ENCODE measurements at regions not wholly inside any gene's neighbourhood (a gene's known extent, or its start where the extent isn't known, plus 50 kb on each side); places are given as distances from the start of the nearest gene placed in this dataset.
"Not testable (repeated sequence)": the region's sequence is repeated elsewhere in the genome, so short reads cannot be mapped to it uniquely, and the experiment has no call there.

DNA sequence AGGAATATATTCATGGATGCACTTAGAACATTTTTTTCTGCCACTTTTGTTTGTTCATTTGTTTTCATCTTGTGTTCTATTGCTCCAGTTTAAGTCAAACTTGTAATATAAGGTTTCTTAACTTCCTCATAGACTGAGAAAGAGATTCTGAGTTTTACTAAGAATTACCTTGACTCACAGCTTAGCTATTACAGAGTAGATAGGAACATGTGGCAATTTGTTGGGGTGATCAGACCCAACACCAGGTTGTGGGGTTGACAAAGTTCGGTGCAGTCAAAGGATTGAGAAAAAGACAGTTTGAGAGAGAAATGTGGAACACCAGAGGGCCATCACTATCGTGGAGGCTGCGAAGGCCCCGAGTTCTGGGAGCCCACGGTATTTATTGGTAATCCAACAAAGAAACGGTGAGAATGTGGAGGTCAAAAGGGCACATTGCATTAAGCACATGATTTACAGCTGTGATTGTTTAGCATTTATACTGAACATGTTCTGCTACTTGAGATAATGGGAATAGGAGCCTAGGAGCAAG is 2526.0 kb downstream of the PCDH9 start:
- no peak overlapping the region for H3K4me3 ChIP-seq (ENCODE audit: low read length)
- no peak for TF ChIP-seq ZNF274 (IDR thresholded peaks at IDR 0.05; ENCODE audit: low read depth, low read length)

DNA sequence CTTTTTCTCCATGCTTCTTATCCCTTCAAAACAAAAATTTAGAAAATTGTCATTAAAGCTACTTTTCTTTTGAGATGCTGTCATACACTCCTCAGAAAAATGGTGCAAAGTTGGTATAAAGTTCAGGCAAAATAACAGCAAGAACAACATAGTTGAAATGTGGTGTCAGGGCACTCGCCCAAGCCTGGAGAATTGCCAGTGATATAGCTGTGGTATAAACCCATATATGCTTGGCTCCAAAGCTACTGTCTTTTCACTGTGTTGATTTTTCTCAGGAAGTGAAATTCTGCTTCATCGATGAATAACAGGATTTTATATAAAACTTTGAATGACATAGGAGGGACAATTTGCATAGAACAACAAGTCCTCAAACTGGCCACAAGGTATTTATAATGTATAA is 2532.9 kb downstream of the PCDH9 start:
- no peak for TF ChIP-seq ZNF274 (IDR thresholded peaks at IDR 0.05; ENCODE audit: low read depth, low read length)
- H3K4me3 ChIP-seq (ENCODE audit: low read length) = no peak overlapping the region

DNA sequence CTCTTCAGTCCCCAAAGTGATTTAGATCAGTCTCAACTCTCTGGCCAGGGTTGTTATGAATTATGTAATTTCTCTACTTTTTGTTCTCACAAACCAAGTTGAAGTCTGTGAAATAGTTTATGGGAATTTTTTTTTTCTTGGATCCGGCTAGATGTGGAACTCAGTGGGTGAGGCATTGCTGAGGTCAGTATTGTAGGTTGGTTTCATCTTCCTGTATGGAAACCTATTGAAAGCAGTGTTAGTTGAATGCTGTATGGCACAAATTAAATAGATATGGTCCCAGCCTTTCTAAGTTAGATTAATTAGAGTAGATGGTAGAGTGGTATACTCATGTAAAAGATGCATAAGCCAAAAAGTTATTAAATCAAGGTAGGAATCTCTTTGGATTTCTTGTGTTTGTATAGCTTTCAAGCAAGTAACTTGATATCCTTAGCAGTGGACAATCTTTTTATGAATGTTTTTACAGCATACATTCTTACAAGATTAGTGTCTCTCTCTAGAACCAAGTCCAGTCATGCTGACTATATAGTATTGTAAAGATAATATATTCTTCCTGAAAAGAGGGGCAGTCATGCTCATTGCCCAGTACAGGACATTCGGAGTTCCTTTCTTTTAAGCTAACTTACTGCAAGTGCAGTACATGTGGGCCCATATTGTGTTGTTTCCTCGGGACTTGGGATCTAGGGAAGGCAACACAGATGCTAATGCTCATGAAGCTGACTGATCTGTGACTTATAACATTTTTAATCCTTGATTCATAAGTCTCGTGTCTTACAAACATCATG is 2541.1 kb downstream of the PCDH9 start:
- no peak for TF ChIP-seq ZNF274 (IDR thresholded peaks at IDR 0.05; ENCODE audit: low read depth, low read length)
- H3K4me3 ChIP-seq (ENCODE audit: low read length) = no peak overlapping the region

DNA sequence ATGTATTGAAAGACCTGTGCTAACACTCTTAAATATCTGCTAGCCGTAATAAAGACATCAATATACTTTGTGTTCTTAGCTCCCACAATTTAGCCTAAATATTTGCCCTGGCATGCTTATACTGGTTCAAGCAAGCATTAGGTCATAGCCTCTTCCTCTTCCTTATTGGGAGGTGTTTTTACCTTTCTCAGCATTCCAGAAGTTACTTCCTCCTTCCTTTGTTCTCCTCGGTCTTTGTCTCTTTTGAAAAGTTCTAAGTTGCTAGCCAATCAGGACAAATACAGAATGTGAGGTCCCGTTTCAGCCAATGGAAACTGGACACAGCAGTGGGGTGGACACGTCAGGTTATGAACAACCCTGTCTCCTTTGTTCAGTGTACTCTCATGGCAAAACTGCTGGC is 2543.6 kb downstream of the PCDH9 start:
- not testable (repeated sequence) for H3K4me3 ChIP-seq (ENCODE audit: low read length)

DNA sequence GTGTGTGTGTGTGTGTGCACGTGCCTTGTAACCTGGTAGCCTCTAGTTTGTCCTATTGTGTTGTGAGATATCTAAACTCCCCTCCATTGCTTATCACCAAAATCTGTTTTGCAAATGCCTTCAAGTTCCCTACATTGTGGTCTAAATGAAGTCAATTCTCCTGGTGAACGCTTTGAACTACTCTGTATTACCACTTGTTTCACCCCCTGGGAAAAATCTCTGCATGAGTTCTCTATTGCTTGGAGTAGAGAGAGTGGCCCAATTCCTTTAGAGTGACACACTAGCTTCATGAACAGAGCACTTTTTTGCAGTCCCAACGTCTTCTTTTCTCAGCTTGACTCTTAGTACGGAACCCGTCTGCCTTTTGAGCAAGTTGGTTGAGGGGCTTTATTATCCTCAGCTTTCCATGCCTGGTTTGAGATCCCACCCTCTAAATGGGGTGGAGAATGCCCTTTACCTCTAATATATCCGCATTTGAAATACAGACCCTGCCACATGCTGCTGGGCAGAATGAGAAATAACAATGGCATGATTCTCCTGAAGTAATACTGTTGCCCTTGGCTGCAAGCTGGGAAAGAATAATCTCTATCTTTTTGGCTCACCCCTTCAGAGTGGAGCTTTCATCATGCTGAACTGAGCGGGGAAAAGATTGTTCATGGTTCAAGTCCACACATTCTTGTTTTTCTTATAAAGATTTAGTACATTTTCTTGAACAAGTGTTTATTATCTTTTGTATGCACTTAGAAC is 2545.3 kb downstream of the PCDH9 start:
- TF ChIP-seq ZNF274 (IDR thresholded peaks at IDR 0.05; ENCODE audit: low read depth, low read length) = no peak
- no peak overlapping the region for H3K4me3 ChIP-seq (ENCODE audit: low read length)

DNA sequence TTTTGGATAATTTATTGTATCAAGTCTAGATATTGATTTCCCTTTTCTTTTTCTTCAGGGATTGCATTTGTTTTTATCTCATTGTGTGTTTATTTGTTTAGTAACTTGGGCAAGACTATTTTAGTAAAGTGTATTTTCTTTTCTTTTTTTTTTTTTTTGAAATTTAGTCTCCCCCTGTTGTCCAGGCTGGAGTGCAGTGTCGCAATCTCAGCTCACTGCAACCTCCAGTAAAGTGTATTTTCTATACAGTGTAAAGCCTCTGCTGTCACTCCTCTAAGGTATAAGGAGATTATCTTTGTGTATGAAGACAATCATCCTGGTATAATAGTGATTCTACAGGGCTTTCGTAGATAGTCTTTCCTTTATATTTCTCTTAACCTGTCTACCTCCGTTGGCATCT is 2546.0 kb downstream of the PCDH9 start:
- H3K4me3 ChIP-seq (ENCODE audit: low read length) = no peak overlapping the region
- no peak for TF ChIP-seq ZNF274 (IDR thresholded peaks at IDR 0.05; ENCODE audit: low read depth, low read length)

DNA sequence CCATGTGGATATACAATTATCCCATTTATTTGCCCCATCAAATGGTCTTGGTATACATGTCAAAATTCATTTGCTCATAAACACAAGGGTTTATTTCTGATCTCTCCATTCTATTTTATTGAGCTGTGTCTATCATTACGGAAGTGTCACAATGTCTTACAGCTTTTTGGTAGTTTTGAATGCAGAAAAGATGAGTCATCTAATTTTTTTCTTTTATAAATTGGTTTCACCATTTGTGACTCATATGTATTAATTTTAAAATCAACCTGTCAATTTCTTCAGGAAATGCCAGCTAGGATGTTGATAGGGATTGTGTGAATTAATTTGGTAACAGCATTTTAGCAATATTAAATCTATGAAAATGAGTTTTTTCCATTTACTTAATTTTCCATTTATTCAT is 2549.4 kb downstream of the PCDH9 start:
- no peak for TF ChIP-seq ZNF274 (IDR thresholded peaks at IDR 0.05; ENCODE audit: low read depth, low read length)
- H3K4me3 ChIP-seq (ENCODE audit: low read length) = no peak overlapping the region

DNA sequence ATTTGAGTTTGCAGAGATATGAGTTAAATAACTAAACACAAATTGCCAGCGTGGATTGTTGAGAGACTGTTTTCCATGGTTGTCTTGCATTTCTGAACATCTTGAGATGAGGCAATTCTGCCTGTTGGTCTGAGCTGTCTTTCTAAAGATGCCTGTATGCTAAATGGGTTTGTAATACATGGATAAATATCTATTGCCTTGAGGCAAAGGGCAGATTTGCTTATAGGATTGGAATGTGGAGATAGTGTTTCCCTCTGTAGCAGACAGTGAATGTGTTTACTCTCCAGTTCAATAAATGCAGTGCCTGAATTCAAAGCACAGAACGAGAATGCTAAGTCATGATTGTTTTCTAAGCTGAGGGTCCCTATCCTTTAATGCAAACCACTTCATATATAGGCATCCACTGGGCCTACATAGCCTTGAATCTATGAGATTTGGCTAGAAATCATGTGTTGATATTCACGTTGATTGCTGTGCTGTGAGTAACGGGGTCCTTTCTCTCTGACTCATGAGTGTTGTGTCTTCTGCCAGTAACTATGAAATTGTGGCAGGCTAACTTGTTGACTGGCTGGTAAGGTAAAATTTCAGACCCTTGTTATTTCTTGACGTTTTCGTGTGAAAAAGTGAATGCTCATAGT is 2554.8 kb downstream of the PCDH9 start:
- no peak for TF ChIP-seq ZNF274 (IDR thresholded peaks at IDR 0.05; ENCODE audit: low read depth, low read length)
- H3K4me3 ChIP-seq (ENCODE audit: low read length) = no peak overlapping the region

DNA sequence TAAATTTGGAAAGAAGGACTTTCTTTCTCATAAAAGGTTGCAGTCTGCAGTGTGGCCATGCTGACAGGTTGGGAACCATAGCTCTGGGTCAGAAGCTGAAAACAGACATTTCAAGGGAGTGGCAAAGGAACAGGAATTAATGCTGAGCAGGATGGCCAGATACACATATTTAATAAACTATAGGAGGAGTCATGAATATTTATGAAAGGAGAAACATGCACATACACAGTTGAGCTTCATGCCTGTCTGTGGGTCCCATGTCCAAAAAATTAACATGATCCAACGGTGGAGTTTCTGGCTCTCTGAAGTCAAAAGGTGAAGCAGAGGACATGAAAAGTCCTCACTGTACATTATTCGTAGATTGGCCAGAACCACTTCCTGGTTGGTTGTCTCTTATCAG is 2556.0 kb downstream of the PCDH9 start:
- no peak for TF ChIP-seq ZNF274 (IDR thresholded peaks at IDR 0.05; ENCODE audit: low read depth, low read length)
- no peak overlapping the region for H3K4me3 ChIP-seq (ENCODE audit: low read length)

DNA sequence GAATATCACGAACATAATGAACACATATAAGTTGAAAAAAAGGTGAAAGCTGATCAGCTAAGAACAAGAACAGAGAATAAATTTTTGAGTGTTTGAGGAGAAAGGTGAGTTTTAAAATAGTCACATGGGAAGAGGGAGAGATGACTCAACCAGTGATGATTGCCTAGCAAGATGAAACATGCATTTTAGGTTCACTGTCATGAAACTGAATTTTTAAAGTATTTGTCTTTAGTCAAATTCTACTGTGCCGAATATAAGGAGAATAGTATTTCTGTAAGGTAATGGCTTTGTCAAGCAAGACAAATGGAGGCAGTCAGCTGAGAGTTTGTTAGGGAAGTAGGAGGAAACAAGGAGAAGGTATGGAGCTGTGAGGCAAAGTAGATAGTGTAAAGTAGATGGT is 2557.4 kb downstream of the PCDH9 start:
- H3K4me3 ChIP-seq (ENCODE audit: low read length) = no peak overlapping the region
- no peak for TF ChIP-seq ZNF274 (IDR thresholded peaks at IDR 0.05; ENCODE audit: low read depth, low read length)

DNA sequence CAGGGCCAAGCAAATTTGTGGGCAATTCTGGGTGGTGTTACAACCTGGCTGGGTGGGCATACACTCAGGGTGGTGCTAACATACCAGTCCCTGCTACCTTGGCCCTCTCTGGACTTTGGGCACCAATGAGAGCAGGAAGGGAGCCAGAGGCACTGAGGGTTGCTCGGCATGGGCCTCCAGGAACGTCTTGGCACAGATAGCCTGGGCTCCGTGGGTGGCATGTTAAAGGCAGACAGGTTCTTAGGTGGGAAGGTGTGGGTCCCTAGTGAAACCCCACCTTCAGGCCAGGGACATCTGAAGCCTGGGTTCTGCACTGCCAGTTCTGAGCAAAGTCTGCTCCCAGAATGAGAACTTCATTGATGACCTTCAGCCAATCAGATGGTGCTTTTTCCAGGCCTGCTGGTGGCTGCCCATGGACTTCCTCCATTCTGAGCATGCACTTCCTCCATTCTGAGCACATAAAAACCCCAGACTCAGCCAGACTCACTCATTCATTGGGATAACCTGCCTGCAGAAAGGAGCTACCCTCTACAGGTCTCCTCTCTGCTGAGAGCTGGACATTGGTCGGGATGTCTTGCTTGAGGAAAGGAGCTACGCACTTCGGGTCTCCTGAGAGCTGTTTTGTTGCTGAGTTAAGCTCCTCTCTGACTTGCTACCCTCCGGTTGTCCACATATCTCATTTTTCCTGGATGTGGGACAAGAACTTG is 2567.1 kb downstream of the PCDH9 start:
- H3K4me3 ChIP-seq (ENCODE audit: low read length) = no peak overlapping the region
- TF ChIP-seq ZNF274 (IDR thresholded peaks at IDR 0.05; ENCODE audit: low read depth, low read length) = no peak

DNA sequence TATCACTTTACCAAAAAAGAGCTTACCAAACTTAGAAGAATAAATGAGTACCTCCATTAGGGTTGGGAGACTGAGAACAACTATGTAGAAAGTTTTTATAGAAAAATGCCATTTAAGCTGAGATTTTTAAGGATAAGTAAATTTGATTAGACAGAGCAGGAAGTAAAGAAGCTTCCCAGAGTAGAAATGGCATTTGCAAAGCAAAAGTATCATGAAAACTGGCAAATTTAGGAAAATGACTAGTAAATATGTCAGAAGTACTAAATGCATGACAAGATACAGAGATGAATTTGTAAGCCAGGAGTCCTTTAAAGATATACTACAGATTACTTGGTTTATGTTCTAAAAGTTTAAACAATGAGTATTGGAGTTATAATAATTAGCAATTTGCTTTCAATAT is 2581.8 kb downstream of the PCDH9 start:
- no peak overlapping the region for H3K4me3 ChIP-seq (ENCODE audit: low read length)
- TF ChIP-seq ZNF274 (IDR thresholded peaks at IDR 0.05; ENCODE audit: low read depth, low read length) = no peak

DNA sequence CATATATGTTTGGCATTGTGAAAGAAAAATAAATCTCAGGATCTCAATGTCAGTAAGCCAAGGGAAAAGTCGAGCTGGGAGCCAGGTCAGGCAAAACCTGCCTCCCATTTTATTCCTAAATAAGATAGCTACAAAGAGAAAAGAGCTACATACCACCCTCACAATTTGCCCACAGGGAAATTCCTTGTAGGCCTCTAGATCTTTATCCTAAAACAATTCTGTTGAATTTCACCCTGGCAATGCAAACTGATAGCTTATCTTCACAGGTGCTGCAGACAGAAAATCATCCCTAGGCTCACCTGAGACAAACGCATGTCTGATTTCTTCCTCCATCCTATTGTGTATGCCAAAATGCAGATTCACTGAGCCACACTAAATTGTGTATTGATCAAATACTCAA is 2587.1 kb downstream of the PCDH9 start:
- TF ChIP-seq ZNF274 (IDR thresholded peaks at IDR 0.05; ENCODE audit: low read depth, low read length) = no peak
- H3K4me3 ChIP-seq (ENCODE audit: low read length) = no peak overlapping the region

DNA sequence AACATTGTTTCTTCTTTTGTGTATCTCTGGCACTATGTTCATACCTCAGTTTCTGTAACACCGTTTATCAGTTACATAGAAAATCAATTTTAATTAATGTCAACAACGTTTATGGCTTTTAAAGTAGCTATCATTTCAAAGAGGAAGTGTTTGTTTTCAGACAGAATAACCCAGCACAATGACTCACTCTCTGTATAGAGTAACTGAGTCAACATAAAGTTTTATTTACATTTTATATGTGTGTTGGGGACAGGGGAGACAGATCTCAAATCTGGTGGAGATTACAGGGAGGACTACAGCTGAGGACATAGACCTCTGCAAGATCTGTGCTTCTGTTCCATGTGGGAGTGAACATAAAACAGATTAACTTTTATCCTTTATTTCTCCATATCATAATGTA is 2590.1 kb downstream of the PCDH9 start:
- H3K4me3 ChIP-seq (ENCODE audit: low read length) = no peak overlapping the region
- TF ChIP-seq ZNF274 (IDR thresholded peaks at IDR 0.05; ENCODE audit: low read depth, low read length) = no peak
